Testis (tissue), 2 donors: ENCODE measurements at regions not wholly inside any gene's neighbourhood (a gene's known extent, or its start where the extent isn't known, plus 50 kb on each side); places are given as distances from the start of the nearest gene placed in this dataset.

Experiments used
- DNase-seq: peaks from one replicate; pipeline ENCODE4 v3.0.0-alpha.2; 2019
- H3K27ac ChIP-seq, 2 donors: fragments of 200-600 bp; sonication (generic); one replicate each; pipeline ENCODE4 v1.5.1; 2019
- H3K27me3 ChIP-seq: fragments of 200-600 bp; sonication (generic); one replicate; pipeline ENCODE4 v1.5.1; 2019
- H3K36me3 ChIP-seq: fragments of 200-600 bp; sonication (generic); one replicate; pipeline ENCODE4 v1.5.1; 2017; ENCODE audit warnings: low read depth; ENCODE audit errors: missing control alignments
- H3K4me1 ChIP-seq: fragments of 200-600 bp; sonication (generic); one replicate; pipeline ENCODE4 v1.5.1; 2019
- H3K4me3 ChIP-seq, 2 donors: fragments of 200-600 bp; sonication (generic); one replicate each; pipeline ENCODE4 v1.5.1; 2017 to 2019
- H3K9me3 ChIP-seq: fragments of 200-600 bp; sonication (generic); one replicate; pipeline ENCODE4 v1.5.1; 2017
- POLR2A ChIP-seq: fragments of 450-650 bp; IDR thresholded peaks from one replicate; pipeline ENCODE4 v1.6.1; 2017; ENCODE audit warnings: antibody characterized with exemption, mild to moderate bottlenecking, moderate library complexity
- WGBS, 2 donors: methylation state at CpG; one replicate each; pipeline ENCODE4 v1.1.5; 2018; 5-methylcytosine and 5-hydroxymethylcytosine counted together
- intact Hi-C: fragments of 100-400 bp; cut with DNase I; formaldehyde crosslinking; loops from one replicate; pipeline ENCODE4 v1.15.1; 2023; ENCODE audit warnings: low total_unique reads
- TF ChIP-seq, protein P1 (sequence below), 3 experiments: fragments of 450-650 bp in 2 of 3; fragments of 200-600 bp in 1 of 3; sonication (generic) in 1 of 3; IDR thresholded peaks; one replicate each; pipeline ENCODE4 v1.5.1; 2016 to 2019; ENCODE audit warnings: antibody characterized with exemption in 3 of 3, mild to moderate bottlenecking in 2 of 3, moderate library complexity in 1 of 3

- WGBS, 2 donors: 86 to 88% methylated on average over 10 of the region's 10 CpGs
- TF ChIP-seq, protein P1, sequence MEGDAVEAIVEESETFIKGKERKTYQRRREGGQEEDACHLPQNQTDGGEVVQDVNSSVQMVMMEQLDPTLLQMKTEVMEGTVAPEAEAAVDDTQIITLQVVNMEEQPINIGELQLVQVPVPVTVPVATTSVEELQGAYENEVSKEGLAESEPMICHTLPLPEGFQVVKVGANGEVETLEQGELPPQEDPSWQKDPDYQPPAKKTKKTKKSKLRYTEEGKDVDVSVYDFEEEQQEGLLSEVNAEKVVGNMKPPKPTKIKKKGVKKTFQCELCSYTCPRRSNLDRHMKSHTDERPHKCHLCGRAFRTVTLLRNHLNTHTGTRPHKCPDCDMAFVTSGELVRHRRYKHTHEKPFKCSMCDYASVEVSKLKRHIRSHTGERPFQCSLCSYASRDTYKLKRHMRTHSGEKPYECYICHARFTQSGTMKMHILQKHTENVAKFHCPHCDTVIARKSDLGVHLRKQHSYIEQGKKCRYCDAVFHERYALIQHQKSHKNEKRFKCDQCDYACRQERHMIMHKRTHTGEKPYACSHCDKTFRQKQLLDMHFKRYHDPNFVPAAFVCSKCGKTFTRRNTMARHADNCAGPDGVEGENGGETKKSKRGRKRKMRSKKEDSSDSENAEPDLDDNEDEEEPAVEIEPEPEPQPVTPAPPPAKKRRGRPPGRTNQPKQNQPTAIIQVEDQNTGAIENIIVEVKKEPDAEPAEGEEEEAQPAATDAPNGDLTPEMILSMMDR (IDR thresholded peaks at IDR 0.05): no peak
- TF ChIP-seq POLR2A: no peak
- DNase-seq: no peak
Observed at GRCh38 chr5:63154476-63155309, 576.1 kb downstream of the LRRC70 start.

GRCh38 chr5:63152871-63153270, 574.3 kb downstream of the LRRC70 start:
- Histone ChIP-seq H3K4me1 (no peaks in the 10 kb centered on the region), H3K4me3 (no peak overlapping the region), H3K36me3 (no peaks in the 10 kb centered on the region), H3K9me3 (no peaks in the 10 kb centered on the region), H3K27me3 (no peaks in the 10 kb centered on the region), H3K27ac (no peak overlapping the region)
- 50 to 55% methylated on average over 1 of the region's 1 CpG for WGBS, 2 donors
- intact Hi-C loops: no loop called here
- no peak for DNase-seq
- no peak for TF ChIP-seq POLR2A

More at GRCh38 chr5:63154476-63155309, 576.1 kb downstream of the LRRC70 start:
- Histone ChIP-seq H3K9me3 (no peaks in the 10 kb centered on the region), H3K27ac (no peak overlapping the region), H3K4me3 (no peak overlapping the region), H3K36me3 (no peaks in the 10 kb centered on the region), H3K27me3 (no peaks in the 10 kb centered on the region), H3K4me1 (no peaks in the 10 kb centered on the region)
- intact Hi-C loops: no loop called here

- DNase-seq: no peak
- WGBS, 2 donors: 51 to 80% methylated on average over 2 of the region's 2 CpGs
- Histone ChIP-seq H3K4me3 (no peak overlapping the region), H3K9me3 (no peaks in the 10 kb centered on the region), H3K4me1 (no peaks in the 10 kb centered on the region), H3K36me3 (no peaks in the 10 kb centered on the region), H3K27ac (no peak overlapping the region), H3K27me3 (no peaks in the 10 kb centered on the region)
- TF ChIP-seq, protein P1 (IDR thresholded peaks at IDR 0.05): no peak
- TF ChIP-seq POLR2A: no peak
- intact Hi-C loops: no loop called here
Observed at GRCh38 chr5:63145167-63145566, 566.5 kb downstream of the LRRC70 start.

DNA sequence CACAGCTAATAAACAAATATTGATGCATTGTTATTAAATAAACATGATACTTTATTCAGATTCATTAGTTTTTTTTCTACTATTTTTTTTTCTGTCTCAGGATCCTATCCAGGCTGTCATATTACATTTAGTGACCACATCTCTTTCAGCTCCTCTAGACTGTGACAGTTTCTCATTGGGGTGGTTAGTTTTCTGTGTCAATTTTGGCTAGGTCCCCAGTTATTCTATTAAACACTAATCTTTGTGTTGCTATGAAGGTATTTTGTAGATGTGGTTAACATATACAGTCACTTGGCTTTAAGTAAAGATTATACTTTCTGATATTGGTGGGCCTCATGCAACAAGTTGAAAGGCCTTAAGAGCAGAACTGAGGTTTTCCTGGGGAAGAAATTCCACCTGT, 563.0 kb downstream of the LRRC70 start:
- no peaks in the 10 kb centered on the region for H3K9me3 ChIP-seq
- no peaks in the 10 kb centered on the region for H3K27me3 ChIP-seq
- H3K4me1 ChIP-seq: no peaks in the 10 kb centered on the region
- no peak overlapping the region for H3K4me3 ChIP-seq
- no peak for DNase-seq
- H3K27ac ChIP-seq: no peak overlapping the region
- intact Hi-C loops: no loop called here
- H3K36me3 ChIP-seq: no peaks in the 10 kb centered on the region
- no peak for TF ChIP-seq POLR2A
- TF ChIP-seq, protein P1 (IDR thresholded peaks at IDR 0.05): no peak

DNA sequence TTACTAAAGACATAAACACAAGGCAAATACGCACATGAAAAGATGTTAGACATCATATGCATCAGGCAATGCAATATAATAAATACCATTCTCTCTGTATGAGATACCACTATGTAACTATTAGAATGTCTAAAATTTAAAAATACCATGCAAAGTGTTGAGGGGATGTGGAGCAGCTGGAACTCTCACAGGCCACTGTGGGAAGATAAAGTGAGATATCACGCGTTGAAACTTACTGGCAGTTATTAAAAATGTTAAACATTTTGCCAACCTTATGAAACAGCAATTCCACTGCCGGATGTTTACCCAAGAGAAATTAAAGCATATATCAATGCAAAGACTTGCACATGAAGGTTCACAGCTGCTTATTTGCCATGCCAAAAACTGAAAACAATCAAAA, 556.7 kb downstream of the LRRC70 start:
- H3K27me3 ChIP-seq: no peaks in the 10 kb centered on the region
- intact Hi-C loops: no loop called here
- no peak overlapping the region for H3K27ac ChIP-seq
- no peak for DNase-seq
- H3K9me3 ChIP-seq: no peaks in the 10 kb centered on the region
- H3K36me3 ChIP-seq: no peaks in the 10 kb centered on the region
- 77 to 85% methylated on average over 4 of the region's 4 CpGs for WGBS, 2 donors
- no peak for TF ChIP-seq POLR2A
- TF ChIP-seq, protein P1 (IDR thresholded peaks at IDR 0.05): no peak
- no peaks in the 10 kb centered on the region for H3K4me1 ChIP-seq
- H3K4me3 ChIP-seq: no peak overlapping the region
